ENCODE measurements at regions not wholly inside any gene's neighbourhood (a gene's known extent, or its start where the extent isn't known, plus 50 kb on each side); places are given as distances from the start of the nearest gene placed in this dataset.

GRCh38 chr11:11011617-11012016, 153.8 kb upstream of the ZBED5 start:
- Histone ChIP-seq H3K79me2 (ENCODE audit: control insufficient read depth, insufficient read depth, low read length) (no peaks in the 10 kb centered on the region), H3K9ac (replicated peaks; ENCODE audit: extremely low read depth, insufficient read depth, low read length) (no peak overlapping the region), H3K27me3 (ENCODE audit: control insufficient read depth in 2 of 2, insufficient read depth in 2 of 2, low read length in 2 of 2) (peaks cover 22 to 36% of the 10 kb centered on the region in 2 experiments), H3K9me3 (replicated peaks; ENCODE audit: control insufficient read depth, insufficient read depth, low read length) (no peaks in the 10 kb centered on the region), H3K27ac (ENCODE audit: insufficient read depth, low read depth, low read length) (no peak overlapping the region), H3K4me1 (ENCODE audit: control insufficient read depth, extremely low read depth, insufficient read depth, low read length) (no peaks in the 10 kb centered on the region), H4K20me1 (replicated peaks; ENCODE audit: control insufficient read depth, extremely low read depth, insufficient read depth, low read length) (no peaks in the 10 kb centered on the region), H3K36me3 (ENCODE audit: control insufficient read depth in 2 of 2, extremely low read depth in 1 of 2, insufficient read depth in 2 of 2, low read length in 2 of 2) (no peaks in the 10 kb centered on the region), H3K4me3 (replicated peaks in 1 of 3; ENCODE audit: insufficient read depth in 1 of 3, low read depth in 1 of 3, low read length in 3 of 3) (no peak overlapping the region), H2AFZ (ENCODE audit: low read depth, low read length) (no peak overlapping the region), H3K9me1 (replicated peaks; ENCODE audit: control insufficient read depth, extremely low read depth, insufficient read depth, low read length) (no peaks in the 10 kb centered on the region), H3K4me2 (ENCODE audit: insufficient read depth, low read length) (no peak overlapping the region)
- POLR2A ChIA-PET: no interaction called here
- intact Hi-C loops (cut with micrococcal nuclease): no loop called here
- dilution Hi-C loops (cut with MboI; ENCODE audit: extremely low pct_ligation_motif_present, low sequenced_read_pairs): no loop called here
- DNase-seq (ENCODE audit: low read depth, low spot score) (no peak), FAIRE-seq (no peak)
- TF ChIP-seq FOS (IDR thresholded peaks at IDR 0.05; ENCODE audit: borderline replicate concordance, insufficient read depth, low read length) (no peak), POLR2AphosphoS5 (IDR thresholded peaks at IDR 0.05; ENCODE audit: insufficient read depth, low read depth, low read length) (no peak), EZH2 (IDR thresholded peaks at IDR 0.05; ENCODE audit: borderline replicate concordance, low read depth, low read length, severe bottlenecking) (no peak), MAX (IDR thresholded peaks at IDR 0.05; ENCODE audit: insufficient read depth, insufficient read length) (no peak), JUN (IDR thresholded peaks at IDR 0.05; ENCODE audit: borderline replicate concordance, insufficient read depth, insufficient read length, low read depth) (no peak), MYC (IDR thresholded peaks at IDR 0.05; ENCODE audit: low read depth, low read length) (no peak), GATA2 (IDR thresholded peaks at IDR 0.05; ENCODE audit: insufficient read depth, insufficient read length, low read depth, low read length) (no peak), POLR2A (IDR thresholded peaks at IDR 0.05; ENCODE audit: low read depth, low read length) (no peak)
- TF ChIP-seq, protein P1, sequence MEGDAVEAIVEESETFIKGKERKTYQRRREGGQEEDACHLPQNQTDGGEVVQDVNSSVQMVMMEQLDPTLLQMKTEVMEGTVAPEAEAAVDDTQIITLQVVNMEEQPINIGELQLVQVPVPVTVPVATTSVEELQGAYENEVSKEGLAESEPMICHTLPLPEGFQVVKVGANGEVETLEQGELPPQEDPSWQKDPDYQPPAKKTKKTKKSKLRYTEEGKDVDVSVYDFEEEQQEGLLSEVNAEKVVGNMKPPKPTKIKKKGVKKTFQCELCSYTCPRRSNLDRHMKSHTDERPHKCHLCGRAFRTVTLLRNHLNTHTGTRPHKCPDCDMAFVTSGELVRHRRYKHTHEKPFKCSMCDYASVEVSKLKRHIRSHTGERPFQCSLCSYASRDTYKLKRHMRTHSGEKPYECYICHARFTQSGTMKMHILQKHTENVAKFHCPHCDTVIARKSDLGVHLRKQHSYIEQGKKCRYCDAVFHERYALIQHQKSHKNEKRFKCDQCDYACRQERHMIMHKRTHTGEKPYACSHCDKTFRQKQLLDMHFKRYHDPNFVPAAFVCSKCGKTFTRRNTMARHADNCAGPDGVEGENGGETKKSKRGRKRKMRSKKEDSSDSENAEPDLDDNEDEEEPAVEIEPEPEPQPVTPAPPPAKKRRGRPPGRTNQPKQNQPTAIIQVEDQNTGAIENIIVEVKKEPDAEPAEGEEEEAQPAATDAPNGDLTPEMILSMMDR (IDR thresholded peaks at IDR 0.05; ENCODE audit: extremely low read depth in 1 of 2, insufficient read depth in 1 of 2, low read depth in 1 of 2, low read length in 2 of 2): no peak
- BruUV-seq (replicated peaks): no TSS peak
- CTCF ChIA-PET: interaction anchor here (1.1 to 6.5 kb wide), 7 partner anchors 10 to 241 kb away, joined by 4 to 48 read pairs (median 8); no protein-coding TSS in a partner anchor
